Activated CD8-positive, alpha-beta T cell treated with anti-CD3 and anti-CD28 coated beads, Interleukin-2, amount 10 ng/mL, durations not matched to agents 7 days and 5 days (primary cell): ENCODE measurements at regions not wholly inside any gene's neighbourhood (a gene's known extent, or its start where the extent isn't known, plus 50 kb on each side); places are given as distances from the start of the nearest gene placed in this dataset.
"Not testable (repeated sequence)": the region's sequence is repeated elsewhere in the genome, so short reads cannot be mapped to it uniquely, and the experiment has no call there.

Experiments
- ATAC-seq: fragments of 150-1000 bp; cut with Tn5 transposase; one replicate; pipeline ENCODE4 v1.10.0; 2021; ENCODE audit warnings: moderate library complexity
- CTCF ChIA-PET: fragments of 350-600 bp; sonication (Branson Sonifier 250); formaldehyde crosslinking; loops from one replicate; lab custom pipeline; 2021; ENCODE audit warnings: antibody characterized with exemption; lab: Charles Lee
- POLR2A ChIA-PET: fragments of 350-600 bp; sonication (Branson Sonifier 250); formaldehyde crosslinking; loops from one replicate; lab custom pipeline; 2021; ENCODE audit warnings: antibody characterized with exemption; lab: Charles Lee
- DNase-seq: peaks from one replicate; pipeline ENCODE4 v3.0.0-alpha.2; 2020
- H3K27ac Mint-ChIP-seq: one replicate; pipeline ENCODE4 v1.8.0; 2021; ENCODE audit warnings: mild to moderate bottlenecking, mixed read lengths
- H3K27me3 Mint-ChIP-seq: one replicate; pipeline ENCODE4 v1.8.0; 2021; ENCODE audit warnings: low read depth, mixed read lengths
- H3K36me3 Mint-ChIP-seq: one replicate; pipeline ENCODE4 v1.8.0; 2021; ENCODE audit warnings: low read depth, mixed read lengths
- H3K4me1 Mint-ChIP-seq: one replicate; pipeline ENCODE4 v1.8.0; 2021; ENCODE audit warnings: low read depth, mixed read lengths
- H3K4me3 Mint-ChIP-seq: one replicate; pipeline ENCODE4 v1.8.0; 2021; ENCODE audit warnings: mild to moderate bottlenecking, mixed read lengths
- H3K9me3 Mint-ChIP-seq: one replicate; pipeline ENCODE4 v1.8.0; 2022; ENCODE audit warnings: mixed read lengths; ENCODE audit not compliant: insufficient read depth

DNA sequence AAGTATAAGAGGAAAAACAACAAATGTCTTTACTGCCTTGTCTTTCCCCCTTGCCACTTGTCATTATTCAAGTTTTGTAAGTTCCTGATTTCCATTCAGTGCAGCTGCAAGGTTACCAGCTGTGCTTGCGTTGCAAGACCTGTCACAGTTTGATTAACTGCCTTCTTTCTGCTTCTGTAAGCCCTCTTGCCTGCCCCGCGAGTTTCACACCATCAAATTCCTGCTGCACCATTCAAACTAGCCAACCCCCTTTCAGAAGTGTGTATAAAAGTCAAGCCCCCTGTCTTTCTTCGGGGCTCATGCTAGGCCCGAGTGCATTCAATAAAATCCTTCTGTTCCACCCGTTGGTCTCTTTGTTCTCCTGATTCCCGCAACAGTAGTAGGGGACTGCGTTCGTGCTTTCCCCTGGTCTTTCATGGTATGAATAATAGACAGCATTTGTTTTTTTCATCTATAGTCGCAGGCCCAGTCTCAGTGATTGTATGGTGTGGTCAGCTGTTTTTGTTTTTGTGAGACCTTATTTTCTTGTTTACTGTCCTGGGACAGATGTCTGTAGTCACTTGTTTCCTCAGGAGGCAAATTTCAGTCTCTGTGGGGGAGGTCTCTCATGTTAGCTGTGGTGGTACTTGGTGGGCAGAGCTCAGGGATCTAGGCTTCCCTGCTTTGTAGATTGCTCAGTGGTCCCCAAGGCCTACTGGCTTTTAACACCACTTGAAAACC, 159.1 kb upstream of the NOTCH2NLA start:
- DNase-seq, H3K36me3 Mint-ChIP-seq, H3K9me3 Mint-ChIP-seq, H3K27me3 Mint-ChIP-seq, CTCF ChIA-PET, ATAC-seq: not testable (repeated sequence)
- H3K4me1 Mint-ChIP-seq: peaks cover 24% of the 10 kb centered on the region
- H3K4me3 Mint-ChIP-seq: peak overlapping the region; percentile 89
- POLR2A ChIA-PET: interaction anchor here (0.6 to 1.4 kb wide), 4 partner anchors 9 to 1842 kb away, joined by 5 to 61 read pairs (median 14); no protein-coding TSS in a partner anchor
- peak overlapping the region; percentile 100 for H3K27ac Mint-ChIP-seq

DNA sequence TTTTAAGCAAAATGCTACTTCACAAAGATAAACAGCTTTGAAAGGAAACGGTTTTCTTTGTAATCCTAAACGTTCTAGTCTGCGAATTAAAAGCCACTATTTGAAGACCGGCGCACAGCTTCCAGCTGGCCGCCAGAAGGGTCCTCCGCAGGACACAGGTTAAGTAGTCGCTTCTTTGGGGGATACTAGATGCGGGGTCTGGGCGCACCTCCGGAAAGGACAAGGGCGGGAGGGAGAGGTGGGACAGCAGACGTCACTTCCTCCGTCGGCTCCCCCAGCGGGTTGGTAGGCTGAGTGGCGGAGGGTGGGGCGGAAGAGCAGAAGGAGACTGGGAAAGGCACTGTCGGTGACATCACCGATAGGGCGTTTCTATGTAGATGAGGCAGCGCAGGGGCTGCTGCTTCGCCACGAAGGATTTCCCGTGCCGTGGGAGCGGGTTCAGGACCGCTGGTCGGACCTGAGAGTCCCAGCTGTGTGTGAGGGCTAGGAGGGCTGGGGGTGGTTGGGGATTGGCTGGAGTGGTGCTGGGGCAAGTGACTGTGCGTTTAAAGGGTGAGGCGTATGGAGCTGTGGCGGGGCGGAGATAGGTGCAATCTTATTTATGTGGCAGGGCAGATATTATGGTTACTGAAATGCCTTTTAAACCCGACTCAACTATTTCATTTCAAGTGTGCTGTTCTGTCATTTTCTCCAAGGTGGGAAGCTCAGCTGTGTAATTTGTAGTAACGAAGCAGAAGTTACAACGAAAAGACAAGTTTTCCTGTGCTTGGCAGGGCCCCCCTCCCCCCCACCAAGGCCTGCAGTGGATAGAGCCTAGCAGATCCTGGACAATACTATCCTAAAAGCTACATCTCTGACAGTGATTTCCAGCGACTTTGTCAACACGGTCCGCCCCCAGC, 158.3 kb upstream of the NOTCH2NLA start:
- ATAC-seq (peak; percentile 83), DNase-seq (peak; percentile 86)
- H3K9me3 Mint-ChIP-seq, H3K36me3 Mint-ChIP-seq, H3K27me3 Mint-ChIP-seq, CTCF ChIA-PET: not testable (repeated sequence)
- POLR2A ChIA-PET: interaction anchor here (0.6 to 1.4 kb wide), 4 partner anchors 9 to 1841 kb away, joined by 5 to 61 read pairs (median 14); no protein-coding TSS in a partner anchor
- peak overlapping the region; percentile 89 for H3K4me3 Mint-ChIP-seq
- peaks cover 24% of the 10 kb centered on the region for H3K4me1 Mint-ChIP-seq
- peak overlapping the region; percentile 100 for H3K27ac Mint-ChIP-seq

DNA sequence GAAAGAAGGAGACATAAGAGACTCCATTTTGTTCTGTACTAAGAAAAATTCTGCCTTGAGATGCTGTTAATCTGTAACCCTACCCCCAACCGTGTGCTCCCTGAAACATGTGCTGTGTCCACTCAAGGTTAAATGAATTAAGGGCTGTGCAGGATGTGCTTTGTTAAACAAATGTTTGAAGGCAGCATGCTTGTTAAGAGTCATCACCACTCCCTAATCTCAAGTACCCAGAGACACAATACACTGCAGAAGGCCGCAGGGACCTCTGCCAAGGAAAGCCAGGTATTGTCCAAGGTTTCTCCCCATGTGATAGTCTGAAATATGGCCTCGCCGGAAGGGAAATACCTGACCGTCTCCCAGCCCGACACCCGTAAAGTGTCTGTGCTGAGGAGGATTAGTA, 152.4 kb upstream of the NOTCH2NLA start:
- peaks cover 18% of the 10 kb centered on the region for H3K4me1 Mint-ChIP-seq
- ATAC-seq, H3K4me3 Mint-ChIP-seq, DNase-seq, H3K36me3 Mint-ChIP-seq, H3K27ac Mint-ChIP-seq, POLR2A ChIA-PET, H3K9me3 Mint-ChIP-seq, H3K27me3 Mint-ChIP-seq, CTCF ChIA-PET: not testable (repeated sequence)

DNA sequence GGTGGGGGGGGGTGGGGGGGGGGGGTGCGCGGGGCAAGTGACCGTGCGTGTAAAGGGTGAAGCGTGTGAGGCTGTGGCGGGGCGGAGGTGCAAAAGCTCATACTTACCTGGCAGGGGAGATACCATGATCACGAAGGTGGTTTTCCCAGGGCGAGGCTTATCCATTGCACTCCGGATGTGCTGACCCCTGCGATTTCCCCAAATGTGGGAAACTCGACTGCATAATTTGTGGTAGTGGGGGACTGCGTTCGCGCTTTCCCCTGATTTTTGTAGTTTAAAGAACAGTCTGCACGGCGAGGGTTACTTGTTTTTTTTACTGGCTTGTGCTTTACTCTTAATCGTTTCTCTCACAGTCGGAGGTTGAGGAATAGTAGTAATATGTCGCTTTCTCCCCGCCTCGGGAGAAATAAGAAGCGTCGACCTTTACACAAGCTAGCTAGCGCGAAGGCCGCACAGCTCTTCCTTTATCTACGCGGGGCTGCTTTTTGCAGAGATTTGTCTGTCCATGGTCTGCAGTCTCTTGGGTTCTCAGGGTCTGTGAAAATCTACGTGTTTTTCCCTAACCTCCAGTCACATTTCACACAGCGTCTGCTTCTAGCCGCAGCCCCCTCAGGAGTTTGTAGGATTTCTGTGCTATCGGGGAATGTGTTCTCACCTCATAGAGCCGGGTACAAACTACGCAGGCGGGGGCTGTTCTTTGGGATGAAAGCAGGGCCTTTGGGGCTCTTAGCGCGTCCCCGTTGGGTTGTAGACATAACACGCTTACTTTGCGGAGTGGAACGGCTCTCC, 148.1 kb upstream of the NOTCH2NLA start:
- Mint-ChIP-seq H3K4me1 (peaks cover 18% of the 10 kb centered on the region), H3K27ac (peak overlapping the region; percentile 98), H3K4me3 (peak overlapping the region; percentile 82)
- DNase-seq (peak; percentile 91), ATAC-seq (peak; percentile 95)
- POLR2A ChIA-PET: interaction anchor here (0.6 to 2.3 kb wide), 4 partner anchors 8 to 708 kb away, joined by 3 to 61 read pairs (median 4); no protein-coding TSS in a partner anchor
- CTCF ChIA-PET, H3K36me3 Mint-ChIP-seq, H3K27me3 Mint-ChIP-seq, H3K9me3 Mint-ChIP-seq: not testable (repeated sequence)

DNA sequence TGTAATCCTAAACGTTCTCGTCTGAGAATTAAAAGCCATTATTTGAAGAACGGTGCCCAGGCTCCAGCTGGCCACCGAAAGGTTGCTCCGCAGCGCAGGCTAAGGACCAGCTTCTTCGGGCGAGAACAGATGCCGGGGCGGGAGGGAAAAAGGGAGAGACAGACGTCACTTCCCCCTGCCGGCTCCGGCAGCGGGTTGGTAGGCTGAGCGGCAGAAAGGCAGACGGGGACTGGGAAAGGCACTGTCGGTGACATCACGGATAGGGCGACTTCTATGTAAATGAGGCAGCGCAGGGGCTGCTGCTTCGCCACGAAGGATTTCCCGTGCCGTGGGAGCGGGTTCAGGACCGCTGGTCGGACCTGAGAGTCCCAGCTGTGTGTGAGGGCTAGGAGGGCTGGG, 147.5 kb upstream of the NOTCH2NLA start:
- peaks cover 18% of the 10 kb centered on the region for H3K4me1 Mint-ChIP-seq
- CTCF ChIA-PET, H3K9me3 Mint-ChIP-seq, H3K36me3 Mint-ChIP-seq, H3K27me3 Mint-ChIP-seq: not testable (repeated sequence)
- POLR2A ChIA-PET: interaction anchor here (0.6 to 2.3 kb wide), 4 partner anchors 9 to 708 kb away, joined by 3 to 61 read pairs (median 4); no protein-coding TSS in a partner anchor
- peak overlapping the region; percentile 98 for H3K27ac Mint-ChIP-seq
- ATAC-seq (peak; percentile 41), DNase-seq (peak; percentile 90)
- peak overlapping the region; percentile 82 for H3K4me3 Mint-ChIP-seq

DNA sequence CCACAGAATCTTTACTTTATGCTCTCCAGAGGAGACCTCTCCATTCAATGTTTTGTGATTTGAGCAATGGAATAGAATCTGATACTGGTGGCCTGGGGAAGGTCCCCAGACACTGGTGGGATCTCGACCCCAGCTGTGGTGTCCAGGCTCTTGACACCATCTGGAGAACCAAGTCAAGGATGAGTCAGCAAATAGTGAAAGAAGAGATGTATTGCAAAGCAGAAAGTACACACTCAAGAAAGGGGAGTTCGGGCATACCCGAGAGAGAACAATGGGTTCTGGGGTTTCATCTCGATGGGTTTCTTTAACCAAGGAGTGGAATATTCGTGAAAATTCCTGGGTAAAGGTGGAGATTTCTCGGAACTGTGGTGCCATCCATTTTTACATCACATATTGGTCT, 146.3 kb upstream of the NOTCH2NLA start:
- DNase-seq, CTCF ChIA-PET, H3K36me3 Mint-ChIP-seq, H3K9me3 Mint-ChIP-seq, H3K27me3 Mint-ChIP-seq, POLR2A ChIA-PET, H3K27ac Mint-ChIP-seq, ATAC-seq: not testable (repeated sequence)
- H3K4me3 Mint-ChIP-seq: peak overlapping the region; percentile 42
- H3K4me1 Mint-ChIP-seq: peaks cover 18% of the 10 kb centered on the region

DNA sequence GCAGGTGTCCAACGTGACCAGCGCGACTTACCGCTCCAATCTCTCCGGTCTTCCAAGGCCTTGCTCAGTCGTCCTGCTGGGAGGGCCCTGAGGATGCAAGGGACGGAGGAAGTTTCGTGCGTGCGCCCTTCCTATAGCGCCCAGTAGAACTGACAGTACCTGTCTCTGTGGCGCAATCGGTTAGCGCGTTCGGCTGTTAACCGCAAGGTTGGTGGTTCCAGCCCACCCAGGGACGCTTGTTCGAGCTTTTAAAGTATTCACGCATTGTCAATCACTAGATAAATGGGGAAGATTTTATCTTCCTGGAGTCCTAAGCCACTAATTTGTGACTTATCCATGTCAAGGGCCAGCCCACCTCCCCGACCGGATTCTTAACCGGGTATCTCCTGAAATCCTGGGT, 141.1 kb upstream of the NOTCH2NLA start:
- CTCF ChIA-PET, POLR2A ChIA-PET, H3K9me3 Mint-ChIP-seq, ATAC-seq, H3K4me1 Mint-ChIP-seq, H3K36me3 Mint-ChIP-seq, H3K27me3 Mint-ChIP-seq: not testable (repeated sequence)
- Mint-ChIP-seq H3K27ac (peak overlapping the region; percentile 87), H3K4me3 (peak overlapping the region; percentile 81)
- DNase-seq: peak; percentile 62

DNA sequence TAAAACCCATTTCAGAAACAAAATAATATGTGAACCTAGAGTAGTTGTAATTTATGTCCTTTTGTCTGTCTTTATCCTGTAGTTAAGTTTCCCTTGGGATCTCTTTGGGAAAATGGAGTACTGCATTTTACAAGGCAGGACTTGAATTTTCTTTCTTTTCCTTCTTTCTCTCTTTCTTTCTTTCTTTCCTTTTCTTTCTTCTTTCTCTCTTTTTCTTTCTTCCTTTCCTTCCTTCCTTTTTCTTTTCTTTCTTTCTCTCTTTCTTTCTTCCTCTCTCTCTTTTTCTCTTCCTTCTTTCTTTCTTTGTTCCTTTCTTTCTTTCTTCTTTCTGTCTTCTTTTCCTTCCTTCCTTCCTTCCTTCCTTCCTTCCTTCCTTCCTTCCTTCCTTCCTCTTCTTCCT, 126.6 kb upstream of the NOTCH2NLA start:
- ATAC-seq, H3K4me3 Mint-ChIP-seq, DNase-seq, CTCF ChIA-PET, H3K4me1 Mint-ChIP-seq, POLR2A ChIA-PET, H3K9me3 Mint-ChIP-seq, H3K36me3 Mint-ChIP-seq, H3K27me3 Mint-ChIP-seq, H3K27ac Mint-ChIP-seq: not testable (repeated sequence)

DNA sequence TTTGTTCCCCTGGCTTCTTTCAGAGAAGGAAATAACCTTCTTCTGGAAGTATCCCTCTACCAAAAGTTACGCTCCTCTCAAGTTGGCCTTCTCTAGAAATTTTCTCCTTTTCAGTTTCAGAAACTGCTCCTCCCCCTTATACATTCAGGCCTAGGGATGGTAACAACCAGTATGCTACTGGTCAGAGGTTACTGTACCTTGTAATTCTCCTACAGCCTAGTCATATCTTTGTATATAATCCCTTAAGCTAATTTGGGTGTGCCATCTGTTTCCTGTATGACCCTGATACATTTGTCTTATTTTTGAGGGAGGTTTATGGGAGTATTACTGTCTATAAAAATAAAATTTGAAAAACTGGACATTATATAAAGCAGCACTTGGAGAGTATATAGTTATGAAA, 98.0 kb upstream of the NOTCH2NLA start:
- H3K4me1 Mint-ChIP-seq, H3K27ac Mint-ChIP-seq, POLR2A ChIA-PET, H3K9me3 Mint-ChIP-seq, H3K4me3 Mint-ChIP-seq, ATAC-seq, CTCF ChIA-PET, DNase-seq, H3K27me3 Mint-ChIP-seq, H3K36me3 Mint-ChIP-seq: not testable (repeated sequence)

DNA sequence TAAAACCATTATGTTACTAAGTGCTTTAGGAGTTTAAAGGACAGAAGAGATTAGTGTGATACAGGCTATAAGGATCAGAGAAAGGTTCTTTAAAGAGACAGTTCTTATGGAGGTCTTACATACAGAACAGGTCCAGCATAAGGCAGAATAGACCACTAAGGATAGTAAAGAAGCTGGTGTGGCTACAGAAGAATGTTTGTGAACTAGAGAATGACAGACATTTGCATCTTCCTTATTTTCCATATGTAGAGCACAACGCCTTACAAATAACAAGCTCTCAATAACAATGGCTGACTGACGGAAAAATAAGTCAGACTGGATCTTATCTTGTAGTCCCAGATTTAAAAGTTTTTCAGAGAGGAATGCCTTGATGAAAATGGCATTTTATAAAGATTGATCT, 95.6 kb upstream of the NOTCH2NLA start:
- H3K36me3 Mint-ChIP-seq, H3K4me1 Mint-ChIP-seq, H3K4me3 Mint-ChIP-seq, H3K27ac Mint-ChIP-seq, H3K9me3 Mint-ChIP-seq, CTCF ChIA-PET, DNase-seq, ATAC-seq, POLR2A ChIA-PET, H3K27me3 Mint-ChIP-seq: not testable (repeated sequence)

DNA sequence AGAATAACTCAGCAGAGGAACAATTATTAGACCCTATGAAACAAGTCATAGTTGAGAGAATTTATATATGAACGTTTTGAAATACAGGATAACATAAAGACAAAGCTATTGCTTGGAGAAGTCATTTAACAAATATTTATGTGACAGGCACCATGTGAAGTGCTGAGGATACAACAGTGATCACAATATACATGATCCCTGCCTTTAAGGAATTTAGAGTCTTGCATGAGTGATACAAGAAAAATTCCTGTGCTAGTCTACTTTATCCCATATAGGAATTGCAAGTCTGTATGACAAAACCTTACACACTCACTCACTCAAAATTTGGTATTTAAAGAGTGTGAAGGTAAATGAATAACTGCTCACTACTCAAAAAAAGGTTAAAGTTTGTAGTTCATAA, 94.5 kb upstream of the NOTCH2NLA start:
- CTCF ChIA-PET, POLR2A ChIA-PET, H3K36me3 Mint-ChIP-seq, H3K27ac Mint-ChIP-seq, H3K4me1 Mint-ChIP-seq, H3K27me3 Mint-ChIP-seq, H3K4me3 Mint-ChIP-seq, DNase-seq, H3K9me3 Mint-ChIP-seq, ATAC-seq: not testable (repeated sequence)
